ENCODE measurements at regions not wholly inside any gene's neighbourhood (a gene's known extent, or its start where the extent isn't known, plus 50 kb on each side); places are given as distances from the start of the nearest gene placed in this dataset.

DNA sequence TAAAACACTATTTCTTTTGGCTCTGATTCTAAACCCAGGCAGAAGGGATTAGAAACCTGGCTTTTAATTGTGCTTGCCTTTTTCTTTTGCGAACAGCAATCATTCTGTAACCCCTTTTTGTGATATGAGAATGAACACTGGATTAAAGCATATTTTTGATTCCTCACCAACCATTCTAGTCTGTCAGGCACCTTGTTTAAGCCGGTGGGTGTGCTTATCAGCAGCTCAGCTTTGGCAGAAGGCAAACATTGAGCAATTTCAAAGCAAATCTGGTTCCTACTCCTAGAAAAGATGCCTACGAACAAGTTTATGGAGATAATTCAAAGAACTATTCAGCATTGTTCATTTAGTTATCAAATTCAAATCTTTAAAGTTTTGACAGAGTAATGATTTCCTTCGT lies 265.1 kb upstream of the FAM241A start:
- TF ChIP-seq, protein P1, sequence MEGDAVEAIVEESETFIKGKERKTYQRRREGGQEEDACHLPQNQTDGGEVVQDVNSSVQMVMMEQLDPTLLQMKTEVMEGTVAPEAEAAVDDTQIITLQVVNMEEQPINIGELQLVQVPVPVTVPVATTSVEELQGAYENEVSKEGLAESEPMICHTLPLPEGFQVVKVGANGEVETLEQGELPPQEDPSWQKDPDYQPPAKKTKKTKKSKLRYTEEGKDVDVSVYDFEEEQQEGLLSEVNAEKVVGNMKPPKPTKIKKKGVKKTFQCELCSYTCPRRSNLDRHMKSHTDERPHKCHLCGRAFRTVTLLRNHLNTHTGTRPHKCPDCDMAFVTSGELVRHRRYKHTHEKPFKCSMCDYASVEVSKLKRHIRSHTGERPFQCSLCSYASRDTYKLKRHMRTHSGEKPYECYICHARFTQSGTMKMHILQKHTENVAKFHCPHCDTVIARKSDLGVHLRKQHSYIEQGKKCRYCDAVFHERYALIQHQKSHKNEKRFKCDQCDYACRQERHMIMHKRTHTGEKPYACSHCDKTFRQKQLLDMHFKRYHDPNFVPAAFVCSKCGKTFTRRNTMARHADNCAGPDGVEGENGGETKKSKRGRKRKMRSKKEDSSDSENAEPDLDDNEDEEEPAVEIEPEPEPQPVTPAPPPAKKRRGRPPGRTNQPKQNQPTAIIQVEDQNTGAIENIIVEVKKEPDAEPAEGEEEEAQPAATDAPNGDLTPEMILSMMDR (IDR thresholded peaks at IDR 0.05), result no peak
- no peak for TF ChIP-seq POLR2A (IDR thresholded peaks at IDR 0.05)
